ENCODE measurements at regions not wholly inside any gene's neighbourhood (a gene's known extent, or its start where the extent isn't known, plus 50 kb on each side); places are given as distances from the start of the nearest gene placed in this dataset.

- Mint-ChIP-seq H3K9me3 (peaks cover 12% of the 10 kb centered on the region), H3K27me3 (ENCODE audit: low read depth, poor library complexity) (peaks cover 3% of the 10 kb centered on the region), H3K4me1 (peaks cover 27% of the 10 kb centered on the region), H3K36me3 (ENCODE audit: low read depth) (no peaks in the 10 kb centered on the region), H3K27ac (no peak overlapping the region), H3K4me3 (no peak overlapping the region)
- DNase-seq = no peak
- no peak for TF ChIP-seq CTCF (IDR thresholded peaks at IDR 0.05)
Measured at GRCh38 chr10:113425541-113425951, 127.3 kb upstream of the HABP2 start.

DNA sequence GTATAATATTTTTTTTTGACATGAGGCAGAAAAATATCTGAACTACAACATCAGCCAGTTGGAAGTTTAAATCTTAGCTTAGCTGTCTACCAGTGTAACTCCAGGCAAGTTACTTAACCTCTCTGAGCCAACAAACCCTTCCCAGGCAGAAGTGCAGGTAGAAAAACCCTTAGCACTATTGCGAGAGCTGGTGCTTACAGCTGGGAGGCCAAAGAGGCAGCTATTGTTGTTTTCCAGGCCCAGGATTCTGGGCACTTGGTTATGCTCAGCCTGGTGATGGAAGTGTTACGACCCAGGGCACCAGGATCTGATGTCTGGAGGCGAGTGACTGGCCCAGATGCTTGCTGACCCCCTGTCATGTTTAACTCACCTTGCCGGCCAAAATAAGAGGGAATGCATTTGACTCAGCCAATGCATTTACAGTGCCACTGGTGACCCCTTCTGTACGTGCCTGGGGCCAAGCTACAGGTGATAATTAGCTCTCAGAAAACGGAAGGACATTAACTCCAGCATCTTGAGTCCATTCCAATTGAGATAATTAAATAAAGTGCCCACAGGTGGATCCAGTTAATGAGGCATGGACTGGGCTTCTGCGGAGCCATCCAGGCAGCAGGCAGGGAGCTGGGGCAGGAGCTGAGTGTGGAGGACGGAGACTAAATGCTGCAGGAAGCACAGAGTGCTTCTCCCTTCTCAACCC is 126.5 kb upstream of the HABP2 start:
- H3K9me3 Mint-ChIP-seq = peaks cover 6% of the 10 kb centered on the region
- peaks cover 6% of the 10 kb centered on the region for H3K27me3 Mint-ChIP-seq (ENCODE audit: low read depth, poor library complexity)
- DNase-seq = no peak
- H3K27ac Mint-ChIP-seq = no peak overlapping the region
- H3K4me1 Mint-ChIP-seq = peaks cover 20% of the 10 kb centered on the region
- TF ChIP-seq CTCF (IDR thresholded peaks at IDR 0.05) = no peak
- no peak overlapping the region for H3K4me3 Mint-ChIP-seq
- no peaks in the 10 kb centered on the region for H3K36me3 Mint-ChIP-seq (ENCODE audit: low read depth)

DNA sequence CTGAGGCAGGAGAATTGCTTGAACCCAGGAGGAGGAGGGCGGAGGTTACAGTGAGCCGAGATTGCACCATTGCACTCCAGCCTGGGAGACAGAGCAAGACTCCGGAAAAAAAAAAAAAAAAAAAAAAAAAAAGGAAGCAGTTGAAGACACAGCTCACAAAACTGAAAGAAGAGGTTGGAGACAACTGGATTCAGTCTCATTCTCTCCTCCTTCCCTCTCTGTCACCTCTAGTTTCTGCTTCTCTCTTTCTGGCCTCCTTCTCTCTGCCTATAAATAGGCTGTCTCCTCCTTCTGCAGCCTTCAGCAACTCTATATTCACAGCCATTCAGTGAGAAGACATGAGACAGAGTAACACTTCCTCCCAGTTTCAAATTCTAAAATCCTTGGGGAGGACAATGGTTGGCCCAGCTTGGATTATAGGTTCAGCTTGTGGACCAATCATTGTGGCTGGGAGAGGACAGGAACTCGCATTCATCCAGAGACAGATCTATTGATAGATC is 125.6 kb upstream of the HABP2 start:
- Mint-ChIP-seq H3K27ac (no peak overlapping the region), H3K36me3 (ENCODE audit: low read depth) (no peaks in the 10 kb centered on the region), H3K9me3 (peaks cover 9% of the 10 kb centered on the region), H3K27me3 (ENCODE audit: low read depth, poor library complexity) (peaks cover 9% of the 10 kb centered on the region), H3K4me1 (peaks cover 20% of the 10 kb centered on the region), H3K4me3 (no peak overlapping the region)
- DNase-seq = no peak
- TF ChIP-seq CTCF (IDR thresholded peaks at IDR 0.05) = no peak

- no peak overlapping the region for H3K27ac Mint-ChIP-seq
- H3K4me3 Mint-ChIP-seq = no peak overlapping the region
- no peak for DNase-seq
- H3K27me3 Mint-ChIP-seq (ENCODE audit: low read depth, poor library complexity) = peaks cover 9% of the 10 kb centered on the region
- H3K9me3 Mint-ChIP-seq = peaks cover 9% of the 10 kb centered on the region
- no peaks in the 10 kb centered on the region for H3K36me3 Mint-ChIP-seq (ENCODE audit: low read depth)
- H3K4me1 Mint-ChIP-seq = peaks cover 20% of the 10 kb centered on the region
- no peak for TF ChIP-seq CTCF (IDR thresholded peaks at IDR 0.05)
Measured at GRCh38 chr10:113427811-113428558, 124.9 kb upstream of the HABP2 start.

- Mint-ChIP-seq H3K4me3 (no peak overlapping the region), H3K4me1 (no peaks in the 10 kb centered on the region), H3K9me3 (peaks cover 13% of the 10 kb centered on the region), H3K27me3 (ENCODE audit: low read depth, poor library complexity) (peaks cover 9% of the 10 kb centered on the region), H3K27ac (no peak overlapping the region), H3K36me3 (ENCODE audit: low read depth) (no peaks in the 10 kb centered on the region)
- no peak for TF ChIP-seq CTCF (IDR thresholded peaks at IDR 0.05)
- DNase-seq = no peak
Measured at GRCh38 chr10:113430634-113431397, 122.0 kb upstream of the HABP2 start.

All from nephron progenitor cell (in vitro differentiated cells).